ENCODE measurements at regions not wholly inside any gene's neighbourhood (a gene's known extent, or its start where the extent isn't known, plus 50 kb on each side); places are given as distances from the start of the nearest gene placed in this dataset.
"Not testable (repeated sequence)": the region's sequence is repeated elsewhere in the genome, so short reads cannot be mapped to it uniquely, and the experiment has no call there.

DNA sequence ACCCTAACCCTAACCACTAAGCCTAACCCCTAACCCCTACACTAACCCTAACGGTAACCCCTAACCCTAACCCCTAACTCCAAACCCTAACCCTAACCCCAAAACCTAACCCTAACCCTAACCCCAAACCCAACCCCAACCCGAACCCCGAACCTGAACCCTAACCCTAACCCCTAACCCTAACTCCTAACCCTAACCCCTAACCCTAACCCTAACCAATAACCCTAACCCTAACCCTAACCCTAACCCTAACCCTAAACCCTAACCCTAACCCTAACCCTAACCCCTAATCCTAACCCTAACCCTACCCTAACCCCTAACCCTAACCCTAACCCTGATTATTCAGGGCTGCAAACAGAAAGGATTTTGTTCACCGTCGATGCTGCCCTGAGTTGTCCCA lies 144.6 kb upstream of the DUSP22 start:
- DNase-seq (ENCODE audit: low spot score): not testable (repeated sequence)

DNA sequence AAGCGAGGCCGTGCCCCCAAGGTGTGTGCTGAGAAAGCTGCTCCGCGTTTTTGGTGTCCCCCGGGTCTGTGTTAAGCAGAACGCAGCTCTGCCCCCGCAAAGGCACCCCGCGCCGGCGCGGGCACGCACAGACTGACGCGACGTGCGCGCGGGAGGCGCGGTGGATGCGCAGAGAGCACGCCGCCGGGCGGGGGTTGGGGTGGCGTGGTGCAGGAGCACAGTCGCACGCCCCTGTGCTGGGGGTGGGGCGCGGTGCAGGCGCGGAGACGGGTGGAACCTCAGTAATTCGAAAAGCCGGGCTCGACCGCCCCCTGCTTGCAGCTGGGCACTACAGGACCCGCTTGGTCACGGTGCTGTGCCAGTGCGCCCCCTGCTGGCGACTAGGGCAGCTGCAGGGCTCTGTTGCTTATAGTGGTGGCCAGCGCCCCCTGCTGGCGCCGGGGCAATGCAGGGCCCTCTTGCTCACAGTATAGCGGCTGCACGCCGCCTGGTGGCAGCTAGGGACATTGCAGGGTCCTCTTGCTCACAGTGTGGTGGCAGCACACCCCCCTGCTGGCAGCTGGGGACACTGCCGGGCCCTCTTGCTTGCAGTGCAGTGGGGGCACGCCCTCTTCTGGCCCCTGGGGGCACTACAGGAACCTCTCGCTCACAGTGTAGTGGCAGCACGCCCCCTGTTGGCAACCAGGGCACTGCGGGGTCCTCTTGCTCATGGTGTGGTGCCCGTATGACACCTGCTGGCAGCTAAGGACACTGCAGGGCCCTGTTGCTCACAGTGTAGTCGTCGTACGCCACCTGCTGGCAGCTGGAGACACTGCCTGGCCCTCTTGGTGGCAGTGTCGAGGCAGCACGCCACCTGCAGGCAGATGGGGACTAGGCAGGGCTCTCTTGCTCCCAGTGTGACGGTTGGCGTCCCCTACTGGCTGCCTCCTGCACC lies 144.0 kb upstream of the DUSP22 start:
- DNase-seq (ENCODE audit: low spot score): peak; percentile 46
- TF ChIP-seq CTCF (IDR thresholded peaks at IDR 0.05; ENCODE audit: extremely low read depth, missing control alignments): peak; percentile 68

- not testable (repeated sequence) for DNase-seq (ENCODE audit: low spot score)
These were observed 142.1 kb upstream of the DUSP22 start for GRCh38 chr6:150147-150546.

- DNase-seq (ENCODE audit: low spot score): not testable (repeated sequence)
These were observed 139.9 kb upstream of the DUSP22 start for GRCh38 chr6:152436-152835.

DNA sequence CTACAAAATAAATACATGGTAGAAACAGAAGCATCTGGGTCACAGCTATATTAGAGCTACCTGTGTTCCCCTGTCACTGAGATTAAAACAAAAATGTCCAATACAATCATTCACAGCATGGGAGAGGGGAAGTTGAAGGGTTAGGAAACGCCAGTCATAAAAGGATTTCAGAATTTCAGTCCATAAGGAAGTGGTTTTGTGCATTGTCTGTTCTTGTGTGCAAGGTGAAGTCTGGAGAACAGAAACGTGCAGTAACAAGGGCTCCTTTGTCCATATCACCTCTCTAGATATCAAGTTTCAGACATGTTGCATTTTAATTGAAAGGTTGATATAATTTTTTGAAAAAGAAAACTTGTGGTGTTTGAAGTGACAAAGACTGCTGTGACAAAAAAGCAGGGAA lies 139.3 kb upstream of the DUSP22 start:
- not testable (repeated sequence) for DNase-seq (ENCODE audit: low spot score)

DNA sequence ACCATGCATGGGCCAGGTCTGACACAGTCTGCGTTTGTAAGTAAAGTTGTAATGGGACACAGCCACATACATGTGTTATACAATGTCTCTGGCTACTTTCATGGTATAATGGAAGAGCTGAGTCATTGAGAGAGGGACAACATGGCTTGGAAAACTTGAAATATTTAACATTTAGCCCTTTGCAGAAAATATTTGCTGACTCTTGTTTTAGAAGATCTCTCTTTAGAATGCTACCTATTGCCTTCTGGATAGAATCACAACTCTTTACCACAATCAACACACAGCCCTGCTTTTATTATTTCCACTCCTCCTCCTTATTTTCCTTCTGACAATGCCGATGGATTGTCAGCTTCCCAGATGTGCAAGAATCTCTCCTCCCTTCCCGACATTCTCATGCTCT lies 138.4 kb upstream of the DUSP22 start:
- DNase-seq (ENCODE audit: low spot score): not testable (repeated sequence)

DNA sequence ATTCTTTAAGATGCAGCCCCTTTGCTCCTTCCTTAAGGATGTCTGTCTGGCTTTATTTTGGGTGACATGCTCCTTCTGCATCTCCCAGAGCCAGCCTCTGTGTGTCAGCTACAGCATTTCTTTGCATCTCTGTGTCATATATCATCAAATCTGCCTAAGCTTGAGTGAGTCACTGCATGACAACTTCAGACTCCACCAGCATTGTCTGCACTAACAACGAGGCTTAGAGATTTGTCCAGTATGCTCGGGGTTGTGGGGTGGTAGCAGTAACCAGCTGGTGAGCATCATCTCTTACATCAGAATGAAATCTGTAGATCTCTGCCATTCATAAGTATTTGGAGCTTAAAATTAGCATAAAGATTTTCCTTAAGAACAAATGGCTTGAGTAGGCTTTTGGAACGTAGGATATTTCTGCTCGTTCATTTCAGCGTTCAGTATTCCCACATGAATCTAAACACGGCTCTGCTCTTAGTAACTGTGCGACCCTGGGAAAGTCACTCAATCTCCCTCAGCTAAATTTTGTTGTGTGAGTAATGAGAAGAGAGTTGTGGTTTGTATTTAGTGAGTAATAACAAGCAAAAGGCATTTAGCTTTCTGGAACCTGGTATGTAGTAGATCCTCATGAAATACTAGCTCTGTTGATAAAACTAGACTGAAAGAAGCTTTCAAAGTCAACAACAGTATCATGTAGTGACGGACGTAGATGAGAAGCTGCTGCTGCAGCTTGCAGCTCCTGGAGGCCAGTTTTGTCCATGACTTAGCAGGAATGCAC lies 137.8 kb upstream of the DUSP22 start:
- DNase-seq (ENCODE audit: low spot score): not testable (repeated sequence)

- no peak for TF ChIP-seq CTCF (IDR thresholded peaks at IDR 0.05; ENCODE audit: extremely low read depth, missing control alignments)
- DNase-seq (ENCODE audit: low spot score): no peak
These were observed 136.3 kb upstream of the DUSP22 start for GRCh38 chr6:156010-156409.

GRCh38 chr6:156441-157140 lies 135.7 kb upstream of the DUSP22 start:
- not testable (repeated sequence) for DNase-seq (ENCODE audit: low spot score)

GRCh38 chr6:157176-157575 lies 135.1 kb upstream of the DUSP22 start:
- DNase-seq (ENCODE audit: low spot score): not testable (repeated sequence)

GRCh38 chr6:161657-162056 lies 130.6 kb upstream of the DUSP22 start:
- not testable (repeated sequence) for DNase-seq (ENCODE audit: low spot score)

DNA sequence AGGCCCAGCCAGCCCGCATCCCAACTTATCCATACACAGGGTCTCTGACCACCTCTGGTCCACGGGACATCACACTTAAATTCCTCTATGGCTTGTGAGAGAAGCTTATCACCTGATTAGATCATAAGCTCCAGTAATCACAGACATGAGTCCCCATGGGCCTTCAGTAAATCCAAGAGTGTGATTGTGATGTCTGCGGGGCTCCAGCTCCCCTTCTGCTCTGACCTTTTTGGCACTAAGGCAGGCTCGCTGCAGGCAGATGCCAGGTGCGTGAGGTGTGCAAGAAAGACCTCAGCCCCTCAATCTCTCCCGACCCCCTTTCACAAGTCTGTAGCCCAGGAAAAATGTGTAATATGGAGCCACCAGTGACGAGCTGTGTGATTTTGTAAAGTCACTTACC lies 127.6 kb upstream of the DUSP22 start:
- no peak for TF ChIP-seq CTCF (IDR thresholded peaks at IDR 0.05; ENCODE audit: extremely low read depth, missing control alignments)

More for the DNA sequence above, 127.6 kb upstream of the DUSP22 start:
- no peak for DNase-seq (ENCODE audit: low spot score)
